Stimulated activated CD4-positive, alpha-beta T cell treated with anti-CD3 and anti-CD28 coated beads, Interleukin-1b, Interleukin-23, amount 100 ng/mL, for 4 hours (primary cell): ENCODE measurements at regions not wholly inside any gene's neighbourhood (a gene's known extent, or its start where the extent isn't known, plus 50 kb on each side); places are given as distances from the start of the nearest gene placed in this dataset.

ENCODE experiments used
- DNase-seq, 2 donors: peaks; one replicate each; pipeline ENCODE4 v3.0.0-alpha.2; 2020; ENCODE audit warnings: low read depth in 2 of 2

DNA sequence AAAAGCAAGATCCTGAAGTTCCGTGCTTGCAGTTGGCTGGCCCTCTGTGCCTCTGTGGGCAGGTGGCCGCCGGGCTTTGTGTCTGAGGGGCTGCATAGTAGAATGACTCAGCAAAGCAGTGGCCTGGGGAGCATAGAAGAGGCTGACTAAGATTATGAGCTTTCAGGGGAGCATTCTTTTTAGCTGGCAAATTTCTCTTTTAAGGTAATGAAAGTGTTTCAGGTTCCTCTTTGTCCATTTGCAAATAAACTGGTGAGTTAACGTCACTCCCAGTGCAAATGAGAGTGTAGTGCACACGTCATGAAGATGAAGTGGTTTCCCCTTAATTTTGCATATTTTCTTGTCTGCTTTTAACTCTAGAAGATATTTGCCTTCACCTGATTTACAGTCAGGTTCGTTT, 98.6 kb downstream of the BCL2L11 start:
- DNase-seq = no peak

GRCh38 chr2:111219734-111220505, 99.2 kb downstream of the BCL2L11 start:
- DNase-seq = no peak

- DNase-seq = no peak
Observed at GRCh38 chr2:111220962-111221361, 100.2 kb downstream of the BCL2L11 start.

DNA sequence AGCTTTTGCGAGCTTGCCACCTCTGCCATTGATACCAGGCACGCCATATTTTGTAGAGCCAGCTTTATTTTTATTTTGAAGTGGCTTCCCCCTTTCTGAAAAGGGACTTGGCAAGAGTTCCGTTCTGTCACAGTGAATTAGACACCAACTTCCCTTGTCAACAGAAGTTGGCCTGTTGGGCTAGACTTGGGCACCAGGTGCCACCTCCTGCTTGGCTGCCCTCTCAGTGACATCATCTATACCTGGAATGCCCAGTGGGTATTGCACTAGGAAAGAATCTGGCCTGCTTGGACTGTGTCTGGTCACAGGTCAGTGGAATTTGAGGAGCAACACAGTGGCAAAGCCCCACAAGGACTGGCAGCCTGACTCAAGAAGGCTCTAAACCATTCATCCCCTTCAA, 101.0 kb downstream of the BCL2L11 start:
- DNase-seq = no peak

DNA sequence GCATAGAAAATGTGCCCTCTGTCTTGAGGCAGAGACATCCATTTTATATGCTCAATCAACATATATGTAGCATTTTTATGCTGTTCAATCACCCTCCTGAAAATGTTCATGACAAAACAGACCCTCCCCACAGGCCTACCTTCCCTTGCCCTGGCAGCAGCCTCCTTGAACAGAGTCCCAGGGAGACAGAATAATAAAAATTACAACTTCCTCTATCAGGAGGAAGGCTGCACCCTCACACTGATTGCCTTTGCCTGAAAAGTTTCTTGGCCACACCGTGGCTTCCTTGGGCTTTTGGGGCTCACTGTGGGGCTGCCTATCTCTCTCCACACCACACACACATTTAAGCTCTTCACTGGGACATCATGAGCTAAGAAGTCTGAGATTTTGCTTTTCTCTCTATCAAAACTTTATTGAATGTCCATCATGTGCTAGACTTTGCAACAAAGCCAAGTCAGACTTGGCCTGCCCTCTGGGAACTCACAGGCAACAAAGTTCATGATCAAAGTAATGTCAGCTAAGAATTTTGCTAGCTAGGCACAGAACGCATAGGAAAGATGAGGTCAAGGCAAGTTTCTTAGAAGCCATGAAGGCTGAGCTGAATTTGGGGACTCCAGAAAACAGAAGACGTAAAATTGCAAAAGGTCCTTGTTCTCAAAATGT, 101.6 kb downstream of the BCL2L11 start:
- no peak for DNase-seq

- no peak for DNase-seq
Observed at GRCh38 chr2:111225856-111226255, 105.1 kb downstream of the BCL2L11 start.

DNA sequence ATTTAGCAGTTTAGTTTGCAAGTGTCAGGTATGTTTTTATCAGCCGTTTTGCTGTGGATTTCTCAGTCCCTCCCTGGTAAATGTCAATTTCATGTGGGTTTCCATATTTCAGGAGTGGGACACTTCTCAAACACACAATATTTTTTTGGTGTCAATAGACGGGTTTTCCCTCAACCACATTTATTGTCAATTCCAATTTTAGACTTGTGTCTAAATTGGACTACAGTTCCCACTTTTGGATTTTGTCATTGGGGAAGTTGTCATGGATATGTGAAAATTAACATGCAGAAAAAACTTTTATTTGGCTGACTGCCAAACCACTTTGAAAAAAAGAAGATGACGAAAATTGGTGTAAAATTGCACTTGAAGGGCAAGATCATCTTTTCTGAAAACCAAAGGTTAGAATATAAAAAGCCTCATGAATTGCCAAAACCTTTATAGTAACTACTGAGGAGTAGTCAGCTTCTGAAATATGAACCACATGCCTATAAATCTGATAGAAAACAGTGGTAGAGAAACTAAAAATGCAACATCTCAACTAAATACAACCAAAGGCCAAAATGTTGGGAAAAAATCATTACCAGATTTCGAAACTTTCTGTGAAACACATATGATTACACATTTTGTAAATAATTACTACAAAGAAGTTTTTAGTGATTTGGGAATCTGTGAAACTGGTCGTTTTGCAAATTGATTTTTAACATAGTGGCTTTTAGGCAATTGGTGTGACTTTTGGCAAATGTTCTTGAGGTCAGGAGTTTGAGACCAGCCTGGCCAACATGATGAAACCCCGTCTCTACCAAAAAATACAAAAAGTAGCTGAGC, 106.4 kb downstream of the BCL2L11 start:
- no peak for DNase-seq

GRCh38 chr2:111227716-111228141, 107.0 kb downstream of the BCL2L11 start:
- no peak for DNase-seq

DNA sequence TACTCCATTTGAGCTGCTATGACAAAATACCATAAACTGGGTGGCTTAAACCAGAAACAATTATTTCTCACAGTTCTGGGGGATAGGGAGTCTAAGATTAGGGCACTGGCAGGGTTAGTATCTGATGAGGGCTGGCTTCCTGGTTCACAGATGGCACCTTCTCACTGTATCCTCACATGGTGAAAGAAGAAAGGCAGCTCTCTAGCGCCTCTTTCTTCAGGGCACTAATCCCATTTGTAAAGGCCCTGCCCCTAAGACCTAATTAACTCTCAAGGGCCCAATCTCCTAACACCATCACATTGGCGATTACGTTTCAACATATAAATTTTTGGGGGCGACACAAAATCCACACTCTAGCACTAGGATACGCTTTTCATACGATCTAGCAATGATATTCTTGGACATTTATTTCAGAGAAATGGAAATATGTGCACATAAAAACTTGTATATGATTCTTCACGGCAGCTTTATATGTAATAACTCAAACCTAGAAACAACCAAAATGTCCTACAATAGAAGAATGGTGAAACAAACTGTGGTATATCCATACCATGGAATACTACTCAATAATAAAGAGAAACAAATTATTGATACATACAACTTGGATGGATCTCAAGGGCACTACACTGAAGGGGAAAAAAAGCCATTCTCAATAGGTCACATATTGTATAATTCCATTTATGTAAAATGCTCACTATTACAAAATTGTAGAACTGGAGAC, 111.0 kb downstream of the BCL2L11 start:
- DNase-seq = no peak

DNA sequence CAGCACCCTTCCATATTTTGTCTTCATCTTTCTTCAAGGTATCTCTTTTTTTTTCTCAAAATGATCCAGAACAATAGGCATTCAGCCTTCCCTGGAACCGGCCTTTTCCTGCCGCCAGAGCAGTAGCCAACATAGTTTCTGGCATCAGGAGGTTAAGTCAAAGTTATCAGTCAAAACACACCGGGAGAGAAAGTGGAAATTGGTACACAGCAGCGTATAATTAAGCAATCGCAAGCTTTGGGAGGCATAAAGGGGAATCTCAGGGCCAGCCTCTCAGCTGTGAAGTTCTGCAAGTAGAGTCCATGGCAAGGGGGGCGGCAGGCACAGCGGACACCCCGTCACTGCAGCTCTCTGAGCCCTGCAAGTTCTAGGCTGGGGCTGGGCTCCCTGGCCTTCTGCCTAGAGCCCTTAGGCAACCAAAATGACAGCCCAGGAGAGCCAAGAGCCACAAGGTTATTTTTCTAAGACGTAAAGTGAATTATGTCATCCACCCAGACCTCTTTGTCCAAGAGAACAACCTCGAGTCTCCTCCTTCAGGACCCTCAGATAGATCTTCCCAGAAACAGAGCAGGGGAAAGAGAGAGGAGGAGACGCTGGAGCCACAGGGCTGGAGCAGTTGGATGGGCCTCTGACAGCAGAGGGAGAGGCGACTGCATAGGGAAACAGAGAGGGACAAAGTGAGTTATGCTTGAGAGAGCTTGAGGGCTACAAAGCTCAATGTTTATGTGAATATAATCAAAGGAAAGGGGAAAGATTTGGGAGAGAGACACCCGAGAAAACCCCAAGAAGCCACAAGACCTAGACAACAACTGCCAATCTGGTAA, 114.7 kb downstream of the BCL2L11 start:
- DNase-seq = no peak

DNA sequence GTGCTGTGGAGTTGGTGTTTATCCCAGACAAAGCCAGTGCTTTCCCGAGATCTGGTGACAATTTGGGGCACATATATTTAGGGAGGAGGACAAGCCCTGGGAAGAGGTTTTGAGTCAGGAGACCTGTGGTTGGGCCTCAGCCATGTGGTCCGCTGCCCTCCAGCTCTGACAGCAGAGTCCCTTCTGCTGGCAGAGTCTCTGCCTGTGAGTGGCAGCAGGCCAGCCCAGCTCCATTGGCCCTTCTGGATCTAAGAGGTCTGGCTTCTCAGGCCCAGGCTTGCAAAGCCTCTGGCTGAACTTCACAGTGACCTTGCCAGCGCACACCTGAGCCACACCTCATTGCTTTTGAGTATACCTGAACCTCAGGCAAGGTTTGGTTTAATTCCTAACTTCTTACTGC, 115.3 kb downstream of the BCL2L11 start:
- no peak for DNase-seq

- DNase-seq = no peak
Observed at GRCh38 chr2:111238296-111238695, 117.6 kb downstream of the BCL2L11 start.

- DNase-seq = no peak
Observed at GRCh38 chr2:111239107-111239506, 118.4 kb downstream of the BCL2L11 start.

GRCh38 chr2:111239581-111240249, 119.0 kb downstream of the BCL2L11 start:
- DNase-seq = no peak

DNA sequence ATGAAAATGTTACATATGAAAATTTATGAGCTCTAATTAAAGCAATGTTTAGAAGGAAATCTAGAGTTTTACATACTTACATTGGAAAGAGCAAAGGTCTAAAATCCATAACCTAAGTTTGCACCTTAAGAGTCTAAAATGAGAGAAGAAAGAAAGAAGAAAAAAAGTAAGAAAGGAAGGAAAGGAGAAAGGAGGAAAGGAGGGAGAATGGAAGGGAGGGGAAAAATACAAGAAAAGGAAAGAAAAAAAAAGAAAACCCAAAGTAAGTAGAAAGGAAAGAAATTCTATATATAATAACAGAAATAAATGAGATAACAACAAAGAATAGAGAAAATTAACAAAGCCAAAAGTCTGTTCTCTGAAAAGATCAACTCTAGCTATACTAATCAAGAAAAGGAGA, 122.6 kb downstream of the BCL2L11 start:
- DNase-seq = no peak

DNA sequence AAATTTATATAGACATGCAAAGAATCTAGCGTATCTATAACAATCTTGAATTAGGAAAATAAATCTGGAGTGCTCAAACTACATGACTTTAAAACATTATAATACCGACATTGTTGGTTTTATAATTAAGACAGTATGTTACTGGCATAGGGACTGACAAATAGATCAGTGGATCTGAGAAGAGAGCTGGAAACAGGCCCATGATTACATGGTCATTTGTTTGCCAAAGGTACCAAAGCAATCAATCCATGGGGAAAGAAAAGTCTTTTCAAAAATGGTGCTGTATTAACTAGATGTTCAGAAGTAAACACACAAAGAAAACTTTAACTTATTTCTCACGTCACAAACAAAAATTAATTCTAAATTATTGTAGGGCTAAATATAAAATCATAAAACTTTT, 124.2 kb downstream of the BCL2L11 start:
- DNase-seq = no peak

DNA sequence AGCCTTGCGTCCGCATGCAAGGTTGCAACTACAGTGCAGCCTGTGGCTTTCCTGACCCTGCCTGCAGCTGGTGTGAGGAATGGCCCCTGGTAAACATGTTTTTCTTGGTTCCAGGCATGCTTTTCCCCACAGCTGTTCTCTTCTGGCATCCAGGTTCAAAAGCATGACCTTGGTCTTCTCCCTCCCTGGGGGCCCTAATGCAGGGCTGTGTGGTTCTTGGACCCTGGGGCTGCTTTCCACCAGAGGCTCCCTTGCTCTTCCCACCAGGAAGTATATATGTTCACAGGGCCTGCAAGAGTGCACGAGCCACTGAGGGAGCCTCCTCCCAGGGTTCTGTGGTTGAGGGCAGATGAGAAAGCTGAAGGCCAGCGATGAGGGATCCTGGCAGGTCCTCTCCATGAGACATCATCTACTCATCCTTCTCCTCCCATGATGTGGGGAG, 125.9 kb downstream of the BCL2L11 start:
- DNase-seq = no peak

GRCh38 chr2:111247491-111247890, 126.8 kb downstream of the BCL2L11 start:
- no peak for DNase-seq

DNA sequence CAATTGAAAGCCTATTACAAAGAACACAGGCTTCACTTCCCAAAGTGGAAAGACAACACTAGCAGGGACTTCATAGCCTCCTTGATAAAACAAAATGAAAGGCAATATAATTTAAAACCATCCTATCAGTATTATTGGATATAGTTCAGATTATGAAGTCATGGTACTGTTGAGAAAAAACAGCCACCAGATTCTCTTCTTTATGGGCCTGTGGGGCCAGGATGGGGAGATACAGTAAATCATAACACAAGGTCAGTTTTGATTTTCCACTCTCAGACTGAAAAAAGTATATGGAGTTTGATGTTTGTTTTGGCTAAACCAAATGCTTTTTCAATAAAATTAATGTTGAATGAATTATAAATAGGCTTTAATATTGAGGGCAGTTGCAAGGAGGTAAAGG, 129.1 kb downstream of the BCL2L11 start:
- no peak for DNase-seq

DNA sequence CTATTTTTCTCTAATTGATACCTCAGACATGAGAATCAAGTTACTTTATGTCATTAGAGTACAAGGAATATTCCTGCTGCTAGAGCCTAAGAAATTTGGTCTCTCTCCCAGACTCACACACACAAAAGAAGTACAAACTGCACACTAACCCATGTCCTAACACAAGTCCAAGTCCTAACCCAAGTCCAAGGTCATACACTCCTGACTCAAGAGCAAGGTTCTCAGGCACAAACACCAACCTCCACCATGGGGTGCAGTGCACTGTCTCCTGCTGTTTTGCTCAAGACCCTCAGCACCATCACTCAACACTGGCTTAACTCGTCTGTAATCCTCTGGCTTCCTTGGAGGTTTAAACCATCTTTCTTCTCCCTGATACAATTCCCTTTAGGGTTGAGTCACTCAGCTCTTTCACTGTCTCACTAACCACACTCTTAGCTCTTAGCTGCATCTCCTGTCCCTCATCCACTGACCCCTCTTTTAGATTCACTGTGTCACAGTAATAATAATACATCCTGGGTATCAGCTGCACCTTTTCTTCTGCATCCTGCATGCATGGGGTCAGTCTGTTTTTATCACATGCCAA, 129.8 kb downstream of the BCL2L11 start:
- DNase-seq = no peak
